ENCODE measurements at regions not wholly inside any gene's neighbourhood (a gene's known extent, or its start where the extent isn't known, plus 50 kb on each side); places are given as distances from the start of the nearest gene placed in this dataset.
"Not testable (repeated sequence)": the region's sequence is repeated elsewhere in the genome, so short reads cannot be mapped to it uniquely, and the experiment has no call there.

DNA sequence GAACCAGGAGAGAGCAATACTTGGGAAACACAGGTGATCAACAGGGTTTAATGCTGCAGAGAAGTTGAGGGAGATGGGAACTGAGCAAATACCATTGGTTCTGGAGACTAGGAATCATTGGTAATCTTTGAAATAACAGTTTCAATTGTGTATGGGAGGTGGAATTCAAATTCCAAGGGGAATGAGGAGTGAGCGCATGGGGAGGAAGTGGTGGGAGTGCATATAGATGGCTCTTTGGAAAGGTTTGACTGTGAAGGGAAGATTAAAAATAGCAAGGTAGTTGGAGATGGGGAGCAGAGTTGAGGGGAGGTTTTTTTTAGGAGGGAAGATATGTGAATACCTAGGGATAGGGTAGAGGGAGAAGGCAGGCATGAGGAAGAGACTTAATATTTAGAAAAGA lies 51.1 kb upstream of the ROPN1 start:
- no peak for DNase-seq
- Mint-ChIP-seq H3K4me3 (no peak overlapping the region), H3K4me1 (no peaks in the 10 kb centered on the region), H3K36me3 (no peaks in the 10 kb centered on the region), H3K27me3 (peaks cover 19% of the 10 kb centered on the region), H3K9me3 (no peaks in the 10 kb centered on the region), H3K27ac (no peak overlapping the region)

DNA sequence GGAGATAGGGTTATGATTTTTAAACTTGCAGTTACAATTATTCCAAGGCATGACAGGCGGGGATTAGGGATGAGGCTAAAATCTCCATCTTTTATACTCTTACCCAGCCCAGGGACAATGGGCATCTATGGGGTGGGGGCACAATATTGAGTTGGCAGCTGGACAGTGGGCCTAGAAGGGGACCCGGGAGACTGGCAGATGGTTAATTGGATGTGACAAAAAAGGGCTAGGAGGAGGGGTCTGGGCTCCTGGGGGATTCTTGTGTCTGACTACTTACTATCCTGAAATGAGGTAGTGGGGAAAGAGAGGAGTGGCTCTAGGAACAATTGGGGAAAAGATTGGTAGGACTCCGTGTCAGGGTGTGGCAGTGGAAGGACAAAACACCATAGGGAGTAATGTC lies 53.0 kb upstream of the ROPN1 start:
- Mint-ChIP-seq H3K27me3 (peaks cover 27% of the 10 kb centered on the region), H3K9me3 (no peaks in the 10 kb centered on the region), H3K36me3 (no peaks in the 10 kb centered on the region), H3K4me3 (no peak overlapping the region), H3K27ac (no peak overlapping the region), H3K4me1 (no peaks in the 10 kb centered on the region)
- no peak for DNase-seq

DNA sequence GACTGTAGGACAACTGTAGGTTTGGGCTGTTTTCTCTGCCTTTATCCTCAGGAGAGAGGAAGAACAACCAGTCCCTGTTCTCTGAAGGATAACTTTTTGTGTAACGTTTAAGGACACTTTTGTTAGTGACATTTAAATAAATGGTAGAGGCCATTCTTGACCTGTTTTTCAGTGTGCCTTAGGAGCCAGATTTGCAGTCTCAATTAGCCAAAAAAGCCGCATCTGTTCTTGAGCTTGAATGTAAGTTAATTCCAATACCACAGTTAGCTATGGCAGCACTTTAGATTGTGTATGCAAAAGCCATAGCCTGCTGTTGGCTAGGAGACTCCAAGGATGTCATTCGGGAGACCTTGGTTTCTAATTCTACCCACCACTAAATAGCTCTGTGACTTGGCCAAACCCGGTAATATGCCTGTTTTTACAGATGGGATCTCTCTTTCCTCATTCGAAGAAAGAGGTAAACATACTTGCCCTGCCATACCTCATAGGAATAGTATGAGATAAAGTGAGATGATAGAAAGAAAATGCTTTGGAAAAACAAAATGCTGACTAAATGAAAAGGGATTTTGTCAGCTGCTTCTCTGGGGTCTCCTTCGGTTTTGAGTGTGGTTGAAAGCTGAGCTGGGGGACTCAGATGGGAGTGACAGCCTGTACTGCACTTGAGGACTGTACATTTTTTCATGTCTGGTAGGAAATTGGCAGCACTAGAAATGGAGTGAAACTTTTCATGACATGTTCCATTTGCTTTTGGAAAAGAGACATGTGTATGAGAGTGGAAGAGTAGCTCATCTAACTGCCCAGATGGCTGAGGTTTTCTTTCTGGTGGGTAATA lies 57.3 kb upstream of the ROPN1 start:
- Mint-ChIP-seq H3K36me3 (no peaks in the 10 kb centered on the region), H3K4me3 (no peak overlapping the region), H3K27me3 (peaks cover 42% of the 10 kb centered on the region), H3K9me3 (no peaks in the 10 kb centered on the region), H3K27ac (no peak overlapping the region), H3K4me1 (no peaks in the 10 kb centered on the region)
- DNase-seq, result no peak

- no peaks in the 10 kb centered on the region for H3K4me1 Mint-ChIP-seq
- H3K4me3 Mint-ChIP-seq, result no peak overlapping the region
- H3K27me3 Mint-ChIP-seq, result peaks cover 26% of the 10 kb centered on the region
- H3K36me3 Mint-ChIP-seq, result no peaks in the 10 kb centered on the region
- H3K27ac Mint-ChIP-seq, result no peak overlapping the region
- H3K9me3 Mint-ChIP-seq, result no peaks in the 10 kb centered on the region
- no peak for DNase-seq
These were observed 59.7 kb upstream of the ROPN1 start for GRCh38 chr3:124051636-124052035.

GRCh38 chr3:124053871-124054270 lies 61.9 kb upstream of the ROPN1 start:
- DNase-seq, result no peak
- Mint-ChIP-seq H3K4me1 (no peaks in the 10 kb centered on the region), H3K9me3 (no peaks in the 10 kb centered on the region), H3K36me3 (no peaks in the 10 kb centered on the region), H3K27me3 (peaks cover 35% of the 10 kb centered on the region), H3K4me3 (no peak overlapping the region), H3K27ac (no peak overlapping the region)

- H3K27ac Mint-ChIP-seq, result no peak overlapping the region
- no peak for DNase-seq
- peaks cover 17% of the 10 kb centered on the region for H3K27me3 Mint-ChIP-seq
- no peak overlapping the region for H3K4me3 Mint-ChIP-seq
- H3K9me3 Mint-ChIP-seq, result no peaks in the 10 kb centered on the region
- no peaks in the 10 kb centered on the region for H3K36me3 Mint-ChIP-seq
- no peaks in the 10 kb centered on the region for H3K4me1 Mint-ChIP-seq
These were observed 64.9 kb upstream of the ROPN1 start for GRCh38 chr3:124056846-124057245.

DNA sequence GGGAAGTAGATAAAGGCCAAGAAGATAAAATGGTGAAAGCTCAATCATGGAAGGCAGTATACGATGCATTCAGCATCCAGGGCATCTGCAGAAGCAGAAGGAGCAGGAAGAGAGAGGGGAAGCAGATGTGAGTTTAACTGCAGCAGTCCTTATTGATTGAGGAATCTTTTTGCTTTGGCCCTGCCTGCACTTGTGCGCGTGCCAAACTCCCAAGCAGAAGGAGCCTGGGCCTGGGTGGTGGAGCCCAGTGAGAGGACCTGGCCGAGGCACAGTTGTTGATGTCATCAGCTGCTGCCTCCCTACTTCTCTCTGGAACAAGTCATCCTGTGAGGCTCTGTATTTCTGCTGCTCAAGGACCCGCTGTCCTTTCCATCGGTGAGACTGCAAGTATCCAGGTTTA lies 65.5 kb upstream of the ROPN1 start:
- H3K9me3 Mint-ChIP-seq, result no peaks in the 10 kb centered on the region
- no peaks in the 10 kb centered on the region for H3K36me3 Mint-ChIP-seq
- no peaks in the 10 kb centered on the region for H3K4me1 Mint-ChIP-seq
- no peak overlapping the region for H3K27ac Mint-ChIP-seq
- H3K4me3 Mint-ChIP-seq, result no peak overlapping the region
- peaks cover 15% of the 10 kb centered on the region for H3K27me3 Mint-ChIP-seq
- no peak for DNase-seq

DNA sequence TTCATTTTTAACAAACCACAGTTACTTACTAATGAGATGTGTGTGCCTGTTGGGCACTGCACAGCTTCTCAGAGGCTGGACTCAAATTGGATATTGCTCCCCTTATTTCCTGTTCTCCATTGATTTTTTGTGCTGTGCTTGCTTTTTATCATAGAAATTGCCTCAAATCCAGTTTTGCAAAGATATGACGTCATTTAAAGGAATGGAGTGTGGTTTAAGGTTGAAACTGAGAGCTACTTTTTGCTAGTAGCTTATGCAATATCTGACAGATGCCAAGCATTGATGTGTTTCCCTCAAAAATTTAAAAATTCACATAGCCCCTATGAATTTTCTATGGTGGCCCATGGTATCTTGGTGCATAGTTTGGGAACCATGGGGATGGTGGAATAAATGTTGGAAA lies 67.7 kb upstream of the ROPN1 start:
- H3K9me3 Mint-ChIP-seq, result no peaks in the 10 kb centered on the region
- H3K27me3 Mint-ChIP-seq, result peaks cover 12% of the 10 kb centered on the region
- no peaks in the 10 kb centered on the region for H3K36me3 Mint-ChIP-seq
- DNase-seq, result no peak
- no peak overlapping the region for H3K4me3 Mint-ChIP-seq
- no peaks in the 10 kb centered on the region for H3K4me1 Mint-ChIP-seq
- H3K27ac Mint-ChIP-seq, result no peak overlapping the region

GRCh38 chr3:124063197-124063909 lies 71.4 kb upstream of the ROPN1 start:
- no peak overlapping the region for H3K4me3 Mint-ChIP-seq

GRCh38 chr3:124064050-124064449 lies 72.1 kb upstream of the ROPN1 start:
- no peaks in the 10 kb centered on the region for H3K27me3 Mint-ChIP-seq
- no peaks in the 10 kb centered on the region for H3K36me3 Mint-ChIP-seq
- H3K4me1 Mint-ChIP-seq, result no peaks in the 10 kb centered on the region
- no peak for DNase-seq
- no peaks in the 10 kb centered on the region for H3K9me3 Mint-ChIP-seq
- H3K27ac Mint-ChIP-seq, result no peak overlapping the region
- no peak overlapping the region for H3K4me3 Mint-ChIP-seq

More at GRCh38 chr3:124063197-124063909, 71.4 kb upstream of the ROPN1 start:
- Mint-ChIP-seq H3K9me3 (no peaks in the 10 kb centered on the region), H3K27me3 (peaks cover 3% of the 10 kb centered on the region), H3K4me1 (no peaks in the 10 kb centered on the region), H3K36me3 (no peaks in the 10 kb centered on the region), H3K27ac (no peak overlapping the region)
- no peak for DNase-seq

DNA sequence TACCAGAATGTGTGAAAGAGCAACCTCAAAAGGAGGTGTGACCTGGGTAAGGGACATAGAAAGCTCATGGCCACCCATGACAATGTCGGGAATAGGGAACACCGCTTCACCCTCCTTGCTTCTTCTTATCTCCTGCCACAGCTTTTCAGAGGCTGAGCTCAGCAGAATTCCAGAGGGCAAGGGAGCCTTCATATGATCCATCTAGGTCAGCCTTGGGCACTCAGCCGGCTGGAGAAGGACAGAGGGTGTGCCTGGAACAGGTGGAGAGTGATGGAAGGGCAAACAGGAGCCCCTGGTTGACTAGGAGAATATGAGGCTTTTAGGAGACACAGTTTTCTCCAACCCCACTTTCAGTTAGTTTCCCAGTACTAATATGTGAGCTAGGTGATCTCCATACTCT lies 74.6 kb upstream of the ROPN1 start:
- not testable (repeated sequence) for H3K9me3 Mint-ChIP-seq, H3K36me3 Mint-ChIP-seq, DNase-seq, H3K27me3 Mint-ChIP-seq, H3K4me3 Mint-ChIP-seq, H3K4me1 Mint-ChIP-seq, H3K27ac Mint-ChIP-seq

DNA sequence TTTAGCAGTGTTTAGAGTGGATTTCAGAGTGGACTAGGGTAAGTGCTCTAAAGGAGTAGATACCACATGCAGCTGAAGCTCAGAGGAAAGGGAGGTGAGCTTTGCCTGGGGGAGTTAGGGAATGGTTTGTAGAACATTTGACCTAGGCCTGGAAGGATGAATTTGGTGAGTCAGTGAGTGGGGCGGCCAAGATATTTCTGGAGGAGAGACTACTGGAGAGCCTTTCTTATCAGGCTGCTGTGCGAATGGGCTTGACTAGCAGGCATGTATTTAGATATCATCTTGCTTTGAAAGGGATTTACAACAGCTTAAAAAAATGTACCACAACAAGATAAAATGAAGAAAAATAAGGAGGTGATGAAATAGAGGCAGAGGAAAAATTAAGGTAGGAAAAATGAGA lies 77.8 kb upstream of the ROPN1 start:
- H3K27ac Mint-ChIP-seq, H3K9me3 Mint-ChIP-seq, DNase-seq, H3K27me3 Mint-ChIP-seq, H3K4me3 Mint-ChIP-seq, H3K36me3 Mint-ChIP-seq, H3K4me1 Mint-ChIP-seq: not testable (repeated sequence)

- not testable (repeated sequence) for H3K4me3 Mint-ChIP-seq, H3K9me3 Mint-ChIP-seq, H3K27me3 Mint-ChIP-seq, H3K4me1 Mint-ChIP-seq, H3K36me3 Mint-ChIP-seq, H3K27ac Mint-ChIP-seq, DNase-seq
These were observed 83.2 kb upstream of the ROPN1 start for GRCh38 chr3:124075090-124075489.

- no peaks in the 10 kb centered on the region for H3K36me3 Mint-ChIP-seq
- H3K27ac Mint-ChIP-seq, result no peak overlapping the region
- H3K9me3 Mint-ChIP-seq, result no peaks in the 10 kb centered on the region
- H3K4me1 Mint-ChIP-seq, result no peaks in the 10 kb centered on the region
- no peak overlapping the region for H3K4me3 Mint-ChIP-seq
- H3K27me3 Mint-ChIP-seq, result peaks cover 7% of the 10 kb centered on the region
- no peak for DNase-seq
These were observed 83.8 kb upstream of the ROPN1 start for GRCh38 chr3:124075753-124076152.

DNA sequence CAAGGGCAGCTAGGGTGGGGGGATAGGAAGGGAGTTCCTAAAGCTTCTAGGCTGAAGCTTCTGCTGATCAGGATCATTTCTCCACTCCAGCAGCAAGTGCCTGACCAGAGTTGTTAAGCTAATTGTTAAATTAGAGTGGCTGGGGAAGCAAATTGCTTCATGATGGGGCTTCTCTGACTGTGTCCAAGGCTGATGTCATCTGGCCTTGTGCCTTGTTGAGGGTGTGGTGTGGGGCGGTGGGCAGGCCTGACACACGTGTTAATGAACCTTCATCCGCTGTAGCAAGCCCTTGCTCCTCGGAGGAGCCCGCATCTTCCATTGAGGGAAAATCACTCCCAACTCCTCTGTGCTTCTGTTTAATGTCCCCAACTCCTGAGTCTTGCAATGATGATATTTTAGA lies 84.3 kb upstream of the ROPN1 start:
- no peak overlapping the region for H3K4me3 Mint-ChIP-seq
- no peaks in the 10 kb centered on the region for H3K36me3 Mint-ChIP-seq
- peaks cover 5% of the 10 kb centered on the region for H3K27me3 Mint-ChIP-seq
- no peaks in the 10 kb centered on the region for H3K4me1 Mint-ChIP-seq
- no peak for DNase-seq
- no peak overlapping the region for H3K27ac Mint-ChIP-seq
- no peaks in the 10 kb centered on the region for H3K9me3 Mint-ChIP-seq
